ENCODE measurements at regions not wholly inside any gene's neighbourhood (a gene's known extent, or its start where the extent isn't known, plus 50 kb on each side); places are given as distances from the start of the nearest gene placed in this dataset.
"Not testable (repeated sequence)": the region's sequence is repeated elsewhere in the genome, so short reads cannot be mapped to it uniquely, and the experiment has no call there.

DNA sequence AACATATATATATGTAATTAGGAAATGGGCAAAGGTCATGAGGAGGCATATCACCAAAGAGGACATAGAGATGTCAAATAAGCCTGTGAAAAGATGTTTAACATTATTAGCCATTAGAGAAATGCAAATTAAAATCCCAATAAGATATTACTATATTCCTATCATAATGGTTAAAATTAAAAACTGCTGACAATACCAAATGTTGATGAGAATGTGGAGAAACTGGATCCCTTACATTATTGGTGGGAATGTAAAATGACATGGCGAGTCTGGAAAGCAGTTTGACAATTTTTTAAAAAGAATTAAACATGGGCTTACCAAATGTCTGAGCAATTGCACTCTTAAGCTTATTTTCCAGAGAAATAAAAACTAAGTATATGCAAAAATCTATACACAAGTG, 1821.6 kb upstream of the C9orf72 start:
- no peak for DNase-seq (ENCODE audit: extremely low read depth, low read depth)
- TF ChIP-seq, protein P1, sequence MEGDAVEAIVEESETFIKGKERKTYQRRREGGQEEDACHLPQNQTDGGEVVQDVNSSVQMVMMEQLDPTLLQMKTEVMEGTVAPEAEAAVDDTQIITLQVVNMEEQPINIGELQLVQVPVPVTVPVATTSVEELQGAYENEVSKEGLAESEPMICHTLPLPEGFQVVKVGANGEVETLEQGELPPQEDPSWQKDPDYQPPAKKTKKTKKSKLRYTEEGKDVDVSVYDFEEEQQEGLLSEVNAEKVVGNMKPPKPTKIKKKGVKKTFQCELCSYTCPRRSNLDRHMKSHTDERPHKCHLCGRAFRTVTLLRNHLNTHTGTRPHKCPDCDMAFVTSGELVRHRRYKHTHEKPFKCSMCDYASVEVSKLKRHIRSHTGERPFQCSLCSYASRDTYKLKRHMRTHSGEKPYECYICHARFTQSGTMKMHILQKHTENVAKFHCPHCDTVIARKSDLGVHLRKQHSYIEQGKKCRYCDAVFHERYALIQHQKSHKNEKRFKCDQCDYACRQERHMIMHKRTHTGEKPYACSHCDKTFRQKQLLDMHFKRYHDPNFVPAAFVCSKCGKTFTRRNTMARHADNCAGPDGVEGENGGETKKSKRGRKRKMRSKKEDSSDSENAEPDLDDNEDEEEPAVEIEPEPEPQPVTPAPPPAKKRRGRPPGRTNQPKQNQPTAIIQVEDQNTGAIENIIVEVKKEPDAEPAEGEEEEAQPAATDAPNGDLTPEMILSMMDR (IDR thresholded peaks at IDR 0.05; ENCODE audit: low read depth, low read length) = no peak

DNA sequence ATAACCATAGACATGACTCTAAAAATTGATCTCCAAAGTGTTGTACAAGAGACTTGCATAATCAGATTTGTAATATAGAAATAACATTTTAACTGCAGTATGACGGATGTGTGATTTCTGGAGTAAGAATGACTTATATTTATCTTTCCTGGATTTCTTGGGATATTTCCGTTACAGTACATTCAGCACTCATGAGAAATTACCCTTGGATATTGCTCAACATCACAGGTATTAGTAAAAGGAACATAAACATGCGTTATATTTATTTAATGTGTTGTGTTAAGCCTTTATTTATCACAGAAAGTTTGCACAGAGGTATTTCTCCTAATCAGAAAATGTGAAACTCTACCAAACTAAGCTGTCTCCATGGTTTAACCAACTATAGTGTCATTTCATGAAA, 1823.9 kb upstream of the C9orf72 start:
- DNase-seq (ENCODE audit: extremely low read depth, low read depth) = no peak
- TF ChIP-seq, protein P1 (IDR thresholded peaks at IDR 0.05; ENCODE audit: low read depth, low read length) = no peak

DNA sequence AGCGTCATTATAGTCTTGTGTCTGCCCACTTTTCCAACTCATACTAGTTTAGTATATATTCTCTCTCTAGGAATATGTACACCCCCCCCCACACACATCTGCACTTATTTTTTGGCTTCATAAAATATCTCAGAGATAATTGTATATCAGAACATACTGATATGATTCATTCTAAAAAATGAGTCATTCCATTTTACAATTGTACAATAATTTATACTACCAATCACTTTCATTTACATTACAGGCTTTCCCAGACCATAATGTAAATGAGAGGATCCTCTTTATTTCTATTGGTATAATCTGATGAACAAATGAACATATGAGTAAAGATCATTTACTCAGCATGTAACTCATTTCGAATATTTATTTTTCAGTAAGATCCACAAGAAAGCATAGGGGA, 1842.9 kb upstream of the C9orf72 start:
- DNase-seq (ENCODE audit: extremely low read depth, low read depth) = no peak
- TF ChIP-seq, protein P1 (IDR thresholded peaks at IDR 0.05; ENCODE audit: low read depth, low read length) = no peak

DNA sequence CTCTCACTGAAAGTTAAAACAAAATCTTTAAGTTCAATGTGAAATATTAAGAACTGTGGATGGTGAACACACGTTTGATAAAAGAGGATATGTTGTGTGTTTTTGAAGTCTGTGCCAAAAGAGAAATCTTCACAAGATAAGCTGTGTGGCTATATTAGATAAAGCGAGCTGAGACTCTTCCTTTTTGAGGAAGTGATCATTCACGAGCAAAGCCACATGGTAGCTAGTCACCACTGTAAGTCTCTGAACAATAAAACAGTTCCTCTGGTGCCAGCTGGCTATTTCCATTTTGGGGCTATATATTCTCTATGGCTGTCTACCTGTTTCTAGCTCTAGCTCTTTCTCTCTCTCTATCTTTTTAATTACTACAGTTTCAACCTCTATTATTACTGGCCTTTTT, 1849.2 kb upstream of the C9orf72 start:
- no peak for DNase-seq (ENCODE audit: extremely low read depth, low read depth)
- TF ChIP-seq, protein P1 (IDR thresholded peaks at IDR 0.05; ENCODE audit: low read depth, low read length) = no peak

DNA sequence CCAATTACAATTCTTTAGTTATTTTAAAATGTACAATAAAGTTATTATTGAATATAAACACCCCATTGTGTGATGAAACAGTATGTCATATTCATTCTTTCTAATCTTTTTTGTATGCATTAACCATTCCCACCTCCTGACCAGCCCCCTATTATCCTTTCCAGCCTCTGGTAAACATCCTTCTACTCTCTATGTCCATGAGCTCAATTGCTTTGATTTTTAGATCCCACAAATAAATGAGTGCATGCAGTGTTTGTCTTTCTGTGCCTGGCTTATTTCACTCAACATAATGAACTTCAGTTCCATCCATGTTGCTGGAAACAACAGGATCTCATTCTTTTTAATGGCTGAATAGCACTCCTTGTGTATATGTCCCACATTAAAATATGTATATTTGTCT, 1858.9 kb upstream of the C9orf72 start:
- TF ChIP-seq, protein P1 (IDR thresholded peaks at IDR 0.05; ENCODE audit: low read depth, low read length) = no peak
- DNase-seq (ENCODE audit: extremely low read depth, low read depth) = no peak

DNA sequence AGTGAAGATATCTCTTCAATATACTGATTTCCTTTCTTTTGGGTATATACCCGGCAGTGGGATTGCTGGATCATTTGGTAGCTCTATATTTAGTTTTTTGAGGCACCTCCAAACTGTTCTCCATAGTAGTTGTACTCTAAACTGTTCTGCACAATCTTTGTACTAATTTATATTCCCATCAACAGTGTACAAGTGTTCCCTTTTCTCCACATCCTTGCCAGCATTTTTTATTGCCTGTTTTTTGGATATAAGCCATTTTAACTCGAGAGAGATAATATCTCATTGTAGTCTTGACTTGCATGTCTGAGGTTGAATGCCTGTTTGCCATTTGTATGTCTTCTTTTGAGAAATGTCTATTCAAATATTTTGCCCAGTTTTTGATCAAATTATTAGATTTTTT, 1859.4 kb upstream of the C9orf72 start:
- not testable (repeated sequence) for DNase-seq (ENCODE audit: extremely low read depth, low read depth)

DNA sequence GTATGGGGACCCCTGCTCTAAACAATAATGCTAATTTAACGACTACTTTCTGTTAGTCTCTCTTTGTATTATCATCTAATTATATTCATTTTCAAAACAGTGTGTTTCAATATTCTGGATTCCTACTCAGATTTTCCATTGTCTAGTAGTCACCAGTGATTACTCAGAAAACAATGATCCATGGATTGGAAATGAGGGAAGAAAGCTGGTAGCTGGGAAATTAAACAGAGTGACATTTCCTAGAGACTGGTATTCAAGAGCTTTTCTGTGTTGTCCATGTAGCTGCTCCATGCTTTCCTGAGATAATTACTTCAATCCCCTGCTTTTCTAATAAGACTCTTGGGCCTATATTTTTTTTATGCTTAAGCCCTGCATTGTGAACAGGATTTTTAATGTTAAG, 1862.1 kb upstream of the C9orf72 start:
- no peak for DNase-seq (ENCODE audit: extremely low read depth, low read depth)
- TF ChIP-seq, protein P1 (IDR thresholded peaks at IDR 0.05; ENCODE audit: low read depth, low read length) = no peak

DNA sequence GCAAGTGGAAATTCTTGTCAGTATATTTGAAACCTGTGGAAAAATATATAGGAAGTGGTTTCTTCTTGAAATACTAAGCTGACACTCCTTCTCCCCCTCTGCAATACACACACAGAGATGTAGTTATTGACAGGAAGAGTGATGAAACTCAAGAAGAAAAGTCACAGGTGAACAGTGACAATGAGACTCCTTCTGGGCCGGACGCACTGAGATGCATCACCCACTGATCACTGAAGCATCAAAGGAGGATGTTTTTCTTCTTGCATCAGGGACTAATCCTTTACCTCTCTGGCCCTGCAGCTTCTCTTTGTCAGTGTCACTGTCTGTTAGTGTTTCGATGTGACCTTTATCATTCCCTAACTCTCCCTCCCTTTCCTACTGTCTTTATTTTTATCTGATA, 1864.2 kb upstream of the C9orf72 start:
- DNase-seq (ENCODE audit: extremely low read depth, low read depth) = no peak
- TF ChIP-seq, protein P1 (IDR thresholded peaks at IDR 0.05; ENCODE audit: low read depth, low read length) = no peak

Measured in AG09319 (cell line).